ENCODE measurements at regions not wholly inside any gene's neighbourhood (a gene's known extent, or its start where the extent isn't known, plus 50 kb on each side); places are given as distances from the start of the nearest gene placed in this dataset.

- DNase-seq (ENCODE audit: low read depth in 2 of 2): peak; percentile 2 to 17
Measured at GRCh38 chr11:70650075-70650909, 252.0 kb downstream of the CTTN start.

GRCh38 chr11:70651031-70651430 is 252.7 kb downstream of the CTTN start:
- no peak for DNase-seq (ENCODE audit: low read depth in 2 of 2)

- no peak for DNase-seq (ENCODE audit: low read depth in 2 of 2)
Measured at GRCh38 chr11:70654016-70654415, 255.7 kb downstream of the CTTN start.

- DNase-seq (ENCODE audit: low read depth in 2 of 2): no peak
Measured at GRCh38 chr11:70655816-70656215, 257.5 kb downstream of the CTTN start.

GRCh38 chr11:70656252-70656651 is 257.9 kb downstream of the CTTN start:
- DNase-seq (ENCODE audit: low read depth in 2 of 2): no peak

GRCh38 chr11:70660059-70660888 is 261.9 kb downstream of the CTTN start:
- no peak for DNase-seq (ENCODE audit: low read depth in 2 of 2)

- no peak for DNase-seq (ENCODE audit: low read depth in 2 of 2)
Measured at GRCh38 chr11:70660889-70661197, 262.5 kb downstream of the CTTN start.

GRCh38 chr11:70661761-70662501 is 263.6 kb downstream of the CTTN start:
- no peak for DNase-seq (ENCODE audit: low read depth in 2 of 2)

GRCh38 chr11:70662691-70663098 is 264.4 kb downstream of the CTTN start:
- no peak for DNase-seq (ENCODE audit: low read depth in 2 of 2)

- no peak for DNase-seq (ENCODE audit: low read depth in 2 of 2)
Measured at GRCh38 chr11:70663815-70664214, 265.5 kb downstream of the CTTN start.

- no peak for DNase-seq (ENCODE audit: low read depth in 2 of 2)
Measured at GRCh38 chr11:70666311-70666710, 268.0 kb downstream of the CTTN start.

- no peak for DNase-seq (ENCODE audit: low read depth in 2 of 2)
Measured at GRCh38 chr11:70667767-70668166, 269.4 kb downstream of the CTTN start.

GRCh38 chr11:70668204-70669202 is 270.2 kb downstream of the CTTN start:
- DNase-seq (ENCODE audit: low read depth in 2 of 2): no peak

GRCh38 chr11:70669281-70669680 is 271.0 kb downstream of the CTTN start:
- no peak for DNase-seq (ENCODE audit: low read depth in 2 of 2)

- DNase-seq (ENCODE audit: low read depth in 2 of 2): no peak
Measured at GRCh38 chr11:70669871-70670675, 271.7 kb downstream of the CTTN start.

- no peak for DNase-seq (ENCODE audit: low read depth in 2 of 2)
Measured at GRCh38 chr11:70670676-70671034, 272.3 kb downstream of the CTTN start.

- no peak for DNase-seq (ENCODE audit: low read depth in 2 of 2)
Measured at GRCh38 chr11:70671083-70671482, 272.8 kb downstream of the CTTN start.

- no peak for DNase-seq (ENCODE audit: low read depth in 2 of 2)
Measured at GRCh38 chr11:70671611-70672010, 273.3 kb downstream of the CTTN start.

- DNase-seq (ENCODE audit: low read depth in 2 of 2): no peak
Measured at GRCh38 chr11:70672991-70673653, 274.8 kb downstream of the CTTN start.

GRCh38 chr11:70674605-70675004 is 276.3 kb downstream of the CTTN start:
- no peak for DNase-seq (ENCODE audit: low read depth in 2 of 2)

Measured in stimulated activated CD4-positive, alpha-beta T cell treated with anti-CD3 and anti-CD28 coated beads, Interleukin-15, amount 100 ng/mL, for 48 hours (primary cell).